22Rv1 (cell line): ENCODE measurements at regions not wholly inside any gene's neighbourhood (a gene's known extent, or its start where the extent isn't known, plus 50 kb on each side); places are given as distances from the start of the nearest gene placed in this dataset.

Experiments used
- H3K27ac ChIP-seq: fragments of 450-650 bp; 2 replicates; pipeline ENCODE4 v1.5.1; 2017
- ZFX ChIP-seq: fragments of 450-650 bp; IDR thresholded peaks from 2 replicates; pipeline ENCODE4 v1.6.1; 2017; ENCODE audit warnings: antibody characterized with exemption, borderline replicate concordance
- TF ChIP-seq, protein P1 (sequence below): fragments of 450-650 bp; IDR thresholded peaks from 2 replicates; pipeline ENCODE4 v1.5.1; 2017; ENCODE audit warnings: mild to moderate bottlenecking

DNA sequence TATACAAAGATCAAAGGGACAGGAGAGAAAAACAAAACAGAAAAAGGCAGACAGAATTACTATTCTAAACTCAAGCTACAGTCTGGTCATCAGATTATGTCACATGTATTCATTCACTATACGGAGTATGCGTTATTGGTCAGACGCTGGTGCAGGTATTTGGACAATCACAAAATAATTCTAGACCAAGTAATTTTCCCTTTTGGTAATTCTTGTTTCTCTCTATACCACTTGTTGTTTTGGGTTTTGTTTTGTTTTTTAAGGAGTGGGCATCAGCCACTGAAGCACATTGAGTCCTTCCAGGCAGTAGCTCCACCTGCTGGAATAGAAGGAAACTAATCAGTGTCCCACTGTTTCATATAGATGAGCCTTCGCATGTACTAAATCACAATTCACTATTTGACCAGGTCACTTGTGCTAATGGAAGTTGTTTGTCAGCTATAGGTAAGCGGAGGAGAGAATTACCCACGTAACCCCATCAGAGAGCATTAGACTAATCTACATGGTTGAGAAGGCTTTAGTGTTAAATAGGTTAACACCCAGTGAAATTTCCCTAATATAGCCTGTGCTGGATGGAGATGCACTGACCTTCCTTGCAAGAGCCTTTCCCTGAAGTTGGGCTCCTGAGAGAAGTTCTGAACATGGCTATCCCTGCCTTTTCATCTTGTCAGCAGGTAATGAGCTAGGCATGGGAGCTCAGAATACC is 77.9 kb downstream of the TNFAIP3 start:
- TF ChIP-seq ZFX, result no peak
- TF ChIP-seq, protein P1, sequence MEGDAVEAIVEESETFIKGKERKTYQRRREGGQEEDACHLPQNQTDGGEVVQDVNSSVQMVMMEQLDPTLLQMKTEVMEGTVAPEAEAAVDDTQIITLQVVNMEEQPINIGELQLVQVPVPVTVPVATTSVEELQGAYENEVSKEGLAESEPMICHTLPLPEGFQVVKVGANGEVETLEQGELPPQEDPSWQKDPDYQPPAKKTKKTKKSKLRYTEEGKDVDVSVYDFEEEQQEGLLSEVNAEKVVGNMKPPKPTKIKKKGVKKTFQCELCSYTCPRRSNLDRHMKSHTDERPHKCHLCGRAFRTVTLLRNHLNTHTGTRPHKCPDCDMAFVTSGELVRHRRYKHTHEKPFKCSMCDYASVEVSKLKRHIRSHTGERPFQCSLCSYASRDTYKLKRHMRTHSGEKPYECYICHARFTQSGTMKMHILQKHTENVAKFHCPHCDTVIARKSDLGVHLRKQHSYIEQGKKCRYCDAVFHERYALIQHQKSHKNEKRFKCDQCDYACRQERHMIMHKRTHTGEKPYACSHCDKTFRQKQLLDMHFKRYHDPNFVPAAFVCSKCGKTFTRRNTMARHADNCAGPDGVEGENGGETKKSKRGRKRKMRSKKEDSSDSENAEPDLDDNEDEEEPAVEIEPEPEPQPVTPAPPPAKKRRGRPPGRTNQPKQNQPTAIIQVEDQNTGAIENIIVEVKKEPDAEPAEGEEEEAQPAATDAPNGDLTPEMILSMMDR, result peak; percentile 89
- no peak overlapping the region for H3K27ac ChIP-seq

DNA sequence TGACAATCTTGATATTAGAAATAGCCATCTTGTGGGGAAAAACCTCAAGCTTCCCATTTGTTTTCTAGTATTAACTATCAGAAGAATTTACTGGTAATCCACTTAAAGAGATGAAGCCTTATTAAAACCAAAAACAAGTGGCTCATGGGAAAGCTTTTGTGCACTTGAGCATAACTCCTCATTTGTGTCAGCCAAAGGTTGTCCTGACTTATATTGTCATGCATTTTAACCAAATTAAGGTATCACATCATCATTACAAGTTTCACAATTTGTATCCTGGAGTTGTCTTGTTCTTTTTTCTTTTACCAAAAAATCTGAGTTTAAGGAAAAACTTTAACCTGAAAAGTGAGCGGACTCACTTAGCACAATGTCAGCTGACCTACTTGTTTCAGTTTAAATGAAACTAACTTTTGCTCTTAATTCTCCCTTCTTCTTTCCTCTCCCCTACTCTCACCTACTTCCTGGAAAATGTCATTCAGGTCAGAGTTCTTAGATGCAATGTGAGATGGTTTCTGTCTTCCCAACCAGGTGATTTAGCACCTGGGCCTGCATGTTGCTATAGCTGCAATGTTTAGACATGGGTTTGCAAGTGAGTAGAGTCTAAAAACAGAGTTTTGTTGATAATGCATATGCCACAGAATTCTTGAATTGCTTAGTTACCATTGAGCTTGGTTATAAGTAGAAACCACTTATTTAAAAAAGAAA is 82.8 kb downstream of the TNFAIP3 start:
- H3K27ac ChIP-seq, result no peak overlapping the region
- TF ChIP-seq, protein P1, result no peak
- TF ChIP-seq ZFX, result no peak

DNA sequence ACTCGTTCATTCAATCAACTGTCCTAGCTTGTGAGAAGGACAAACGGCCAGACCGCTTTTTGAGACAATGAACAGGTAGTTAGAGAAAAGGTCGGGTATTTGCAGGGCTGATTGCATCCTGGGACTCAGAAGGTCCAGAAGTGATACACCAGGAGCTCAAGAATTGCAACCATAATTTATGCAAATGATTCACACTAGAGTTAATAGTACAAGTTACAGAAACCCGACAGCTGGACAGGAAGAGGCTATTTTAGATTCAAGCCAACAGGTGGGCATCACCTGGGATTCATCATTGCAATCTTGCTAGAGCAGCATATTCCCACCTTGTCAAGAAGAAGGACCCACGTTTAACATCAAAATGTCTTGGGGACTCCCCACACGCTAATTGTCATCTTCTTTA is 83.5 kb downstream of the TNFAIP3 start:
- no peak overlapping the region for H3K27ac ChIP-seq
- TF ChIP-seq, protein P1, result no peak
- no peak for TF ChIP-seq ZFX

DNA sequence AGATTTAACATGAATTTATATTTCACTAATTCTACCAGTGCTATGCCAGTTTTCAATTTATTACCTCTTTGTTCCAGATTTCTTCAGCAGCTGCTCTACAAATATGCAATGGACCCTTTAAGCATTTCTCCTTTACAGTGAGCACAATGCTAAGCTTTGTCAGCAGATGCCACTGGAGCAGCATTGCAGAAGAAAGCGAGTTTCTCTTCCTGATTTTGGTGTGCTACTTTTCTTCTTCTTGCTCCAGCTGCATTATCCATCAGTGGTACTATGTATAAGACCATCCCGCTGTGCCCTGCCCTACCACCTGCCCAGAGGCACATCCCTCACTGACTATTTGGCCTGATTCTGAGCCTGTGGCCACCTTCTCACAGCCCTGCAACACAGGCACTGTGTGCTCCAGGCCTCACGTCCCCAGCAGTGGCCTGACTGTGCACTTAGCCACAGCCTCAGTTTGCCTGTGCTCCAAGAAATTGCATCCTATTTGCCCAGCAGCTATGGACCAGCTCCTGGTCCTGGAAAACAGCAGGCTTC is 84.1 kb downstream of the TNFAIP3 start:
- H3K27ac ChIP-seq, result no peak overlapping the region
- TF ChIP-seq ZFX, result no peak
- TF ChIP-seq, protein P1, result no peak

DNA sequence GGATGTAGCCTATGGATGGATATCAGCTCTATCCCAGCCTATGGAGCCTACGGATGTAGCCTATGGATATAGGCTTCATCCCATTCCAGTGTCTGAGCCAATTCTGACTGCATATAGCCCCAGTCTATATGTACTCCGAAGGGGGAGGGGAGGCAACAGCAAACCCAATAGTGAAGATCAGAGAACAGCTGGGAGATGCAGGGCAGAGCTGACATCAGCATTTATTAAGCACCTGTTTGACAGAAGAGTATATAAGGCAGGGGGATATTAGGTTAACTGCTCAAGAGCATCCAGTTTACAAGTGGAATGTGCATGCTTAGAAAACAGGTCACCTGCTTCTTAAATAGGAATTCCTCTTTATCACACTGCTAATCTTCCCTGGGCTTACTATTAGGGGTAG is 85.2 kb downstream of the TNFAIP3 start:
- TF ChIP-seq, protein P1, result no peak
- no peak overlapping the region for H3K27ac ChIP-seq

DNA sequence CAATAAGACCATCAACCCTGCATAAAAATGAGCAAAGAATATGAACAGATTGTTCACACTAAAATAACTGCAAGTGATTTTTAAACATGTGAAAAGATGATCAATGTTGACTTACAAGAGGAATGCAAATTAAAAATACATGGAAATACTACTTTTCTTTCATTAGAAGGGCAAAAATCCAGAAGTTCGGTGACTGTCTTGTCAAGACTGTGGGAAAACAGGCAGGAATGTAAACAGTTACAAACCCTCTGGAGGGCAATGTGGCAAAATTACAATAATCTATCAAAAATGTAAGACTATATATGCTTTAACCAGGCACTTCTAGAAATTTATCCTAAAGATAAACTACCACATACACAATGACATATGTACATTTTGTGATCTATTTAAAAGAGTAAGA is 86.7 kb downstream of the TNFAIP3 start:
- H3K27ac ChIP-seq, result no peak overlapping the region
- no peak for TF ChIP-seq ZFX
- TF ChIP-seq, protein P1, result no peak

DNA sequence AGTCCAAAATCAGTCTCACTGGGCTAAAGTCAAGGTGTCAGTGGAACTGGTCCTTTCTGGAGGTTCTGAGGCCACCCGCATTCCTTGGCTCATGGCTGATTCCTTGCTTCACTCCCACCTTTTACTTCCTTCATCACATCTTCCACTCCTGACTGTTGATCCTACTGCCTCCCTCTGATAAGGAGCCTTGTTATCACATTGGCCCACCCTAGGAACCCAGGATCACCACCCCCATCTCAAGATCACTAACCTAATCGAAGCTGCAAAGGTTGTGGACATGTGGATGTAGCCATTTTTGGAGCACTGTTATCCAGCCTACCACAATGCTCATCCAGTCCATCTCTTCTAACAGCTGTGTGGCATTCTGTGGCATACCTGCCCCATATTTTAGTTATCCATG is 87.2 kb downstream of the TNFAIP3 start:
- TF ChIP-seq, protein P1, result no peak
- no peak for TF ChIP-seq ZFX
- H3K27ac ChIP-seq, result no peak overlapping the region
